GM12878 (cell line): ENCODE measurements at regions not wholly inside any gene's neighbourhood (a gene's known extent, or its start where the extent isn't known, plus 50 kb on each side); places are given as distances from the start of the nearest gene placed in this dataset.

Experiments used
- ATAC-seq: fragments of 200-7000 bp; cut with Tn5 transposase; 3 replicates; pipeline ENCODE4 v1.9.1; 2020; ENCODE audit warnings: mild to moderate bottlenecking, moderate library complexity
- BruUV-seq: library from RNA; stranded (reverse); fragments of 400-500 nt; replicated peaks from 2 replicates; lab custom pipeline; 2021; lab: Mats Ljungman, UMichigan
- CTCF ChIA-PET: fragments of 300-600 bp; sonication (Branson Sonifier 250); formaldehyde crosslinking; extraction: SDS; loops from one replicate; lab custom pipeline; 2021; ENCODE audit warnings: inconsistent platforms; lab: Yijun Ruan, JAX
- POLR2A ChIA-PET: fragments of 350-600 bp; formaldehyde crosslinking; extraction: SDS; loops from one replicate; lab custom pipeline; 2021; ENCODE audit warnings: inconsistent platforms; lab: Charles Lee
- RAD21 ChIA-PET: fragments of 300-600 bp; sonication (Branson Sonifier 250); formaldehyde crosslinking; loops from one replicate; lab custom pipeline; 2023; ENCODE audit warnings: antibody characterized with exemption; ENCODE audit not compliant: unreplicated experiment; lab: Charles Lee
- SMC1A ChIA-PET: fragments of 300-600 bp; sonication (Branson Sonifier 250); formaldehyde crosslinking; loops from one replicate; lab custom pipeline; 2023; ENCODE audit not compliant: unreplicated experiment, uncharacterized antibody; lab: Charles Lee
- DNase-seq: peaks from one replicate; pipeline ENCODE4 v3.0.0-alpha.2; 2011; ENCODE audit warnings: low read depth, low spot score
- FAIRE-seq: peaks from 3 replicates; lab custom pipeline; 2011; peaks lifted over from hg19 to GRCh38; lab: Jason Lieb, UNC
- H2AFZ ChIP-seq: 2 replicates; pipeline ENCODE4 v1.6.0; 2011; ENCODE audit warnings: low read depth, low read length, control low read depth; ENCODE audit not compliant: control insufficient read depth
- H3K27ac ChIP-seq: 2 replicates; pipeline ENCODE4 v1.5.1; 2011; ENCODE audit warnings: control low read depth; ENCODE audit not compliant: control insufficient read depth, insufficient read depth
- H3K27me3 ChIP-seq, 2 experiments: replicated peaks in 1 of 2; 2 replicates each; pipeline versions ENCODE4 v1.6.0 to v1.6.1; 2011; ENCODE audit warnings: low read length in 1 of 2; ENCODE audit not compliant: control insufficient read depth in 2 of 2, insufficient read depth in 2 of 2
- H3K36me3 ChIP-seq, 2 experiments: 2 replicates each; pipeline ENCODE4 v1.5.1; 2011; ENCODE audit warnings: low read length in 1 of 2; ENCODE audit not compliant: control insufficient read depth in 2 of 2, insufficient read depth in 2 of 2
- H3K4me1 ChIP-seq: 2 replicates; pipeline ENCODE4 v1.6.1; 2011; ENCODE audit warnings: mild to moderate bottlenecking, low read length, moderate library complexity, mixed read lengths; ENCODE audit not compliant: control insufficient read depth, insufficient read depth
- H3K4me2 ChIP-seq: 2 replicates; pipeline ENCODE4 v1.6.0; 2011; ENCODE audit warnings: control low read depth; ENCODE audit not compliant: control insufficient read depth, insufficient read depth
- H3K4me3 ChIP-seq: fragments of 200-600 bp; sonication (generic); 2 replicates; pipeline ENCODE4 v1.5.1; 2016
- H3K79me2 ChIP-seq: 2 replicates; pipeline ENCODE4 v1.6.0; 2011; ENCODE audit warnings: low read length; ENCODE audit not compliant: control insufficient read depth, insufficient read depth
- H3K9ac ChIP-seq: 2 replicates; pipeline ENCODE4 v1.8.0; 2011; ENCODE audit warnings: low read length, control low read depth, mixed read lengths; ENCODE audit not compliant: control insufficient read depth, insufficient read depth
- H3K9me3 ChIP-seq: replicated peaks from 3 replicates; pipeline ENCODE4 v1.5.1; 2011; ENCODE audit warnings: mild to moderate bottlenecking, low read length; ENCODE audit not compliant: control insufficient read depth, insufficient read depth
- H4K20me1 ChIP-seq: 2 replicates; pipeline ENCODE4 v1.6.0; 2011; ENCODE audit not compliant: control insufficient read depth, insufficient read depth
- ASH2L ChIP-seq: fragments of 300-600, 200-600 bp; sonication (generic); IDR thresholded peaks from 2 replicates; pipeline ENCODE4 v1.6.1; 2017; ENCODE audit warnings: low read depth, mild to moderate bottlenecking, borderline replicate concordance
- CHD1 ChIP-seq: IDR thresholded peaks from 2 replicates; pipeline ENCODE4 v1.6.1; 2012; ENCODE audit warnings: low read depth, low read length, improper control_type of control experiment
- DPF2 ChIP-seq: fragments of 450-650 bp; IDR thresholded peaks from 2 replicates; pipeline ENCODE4 v1.6.1; 2017; ENCODE audit warnings: mild to moderate bottlenecking
- EZH2 ChIP-seq: IDR thresholded peaks from 2 replicates; pipeline ENCODE4 v1.6.1; 2012; ENCODE audit warnings: low read depth, mild to moderate bottlenecking, control low read depth, inconsistent platforms, low read length, borderline replicate concordance; ENCODE audit not compliant: control insufficient read depth
- FOXK2 ChIP-seq: fragments of 450-650 bp; IDR thresholded peaks from 2 replicates; pipeline ENCODE4 v1.6.1; 2017; ENCODE audit warnings: mild to moderate bottlenecking, moderate library complexity
- JUNB ChIP-seq: IDR thresholded peaks from 2 replicates; pipeline ENCODE4 v1.6.1; 2016; ENCODE audit warnings: antibody characterized with exemption, mild to moderate bottlenecking
- KDM1A ChIP-seq: fragments of 200-600 bp; sonication (generic); IDR thresholded peaks from 2 replicates; pipeline ENCODE4 v1.6.1; 2016; ENCODE audit warnings: borderline replicate concordance
- MXI1 ChIP-seq: fragments of 150-350 bp; IDR thresholded peaks from 2 replicates; pipeline ENCODE4 v1.6.1; 2011; ENCODE audit warnings: low read depth, mild to moderate bottlenecking, inconsistent platforms, low read length, improper control_type of control experiment
- PAX8 ChIP-seq: fragments of 450-650 bp; IDR thresholded peaks from 2 replicates; pipeline ENCODE4 v1.6.1; 2017; ENCODE audit warnings: mild to moderate bottlenecking, moderate library complexity
- RAD51 ChIP-seq: fragments of 450-650 bp; IDR thresholded peaks from 2 replicates; pipeline ENCODE4 v1.6.1; 2016; ENCODE audit warnings: moderate library complexity, mild to moderate bottlenecking, inconsistent platforms
- RUNX3 ChIP-seq: IDR thresholded peaks from 2 replicates; pipeline ENCODE4 v1.6.1; 2012; ENCODE audit warnings: low read length, inconsistent platforms
- SMAD1 ChIP-seq: fragments of 450-650 bp; IDR thresholded peaks from 2 replicates; pipeline ENCODE4 v1.6.1; 2018; ENCODE audit warnings: mild to moderate bottlenecking, low read depth; ENCODE audit not compliant: partially characterized antibody
- SMAD5 ChIP-seq: IDR thresholded peaks from 2 replicates; pipeline ENCODE4 v1.6.1; 2016; ENCODE audit warnings: antibody characterized with exemption, low read depth
- SMC3 ChIP-seq: IDR thresholded peaks from 2 replicates; pipeline ENCODE4 v1.6.1; 2011; ENCODE audit warnings: low read length, improper control_type of control experiment, borderline replicate concordance
- SREBF1 ChIP-seq: IDR thresholded peaks from 2 replicates; pipeline ENCODE4 v1.6.1; 2012; ENCODE audit warnings: mild to moderate bottlenecking, low read length
- SREBF2 ChIP-seq: IDR thresholded peaks from 2 replicates; pipeline ENCODE4 v1.6.1; 2012; ENCODE audit warnings: mild to moderate bottlenecking, low read length
- SUPT20H ChIP-seq: IDR thresholded peaks from 2 replicates; pipeline ENCODE4 v1.6.1; 2011; ENCODE audit warnings: low read depth, mild to moderate bottlenecking, low read length, moderate library complexity, borderline replicate concordance; ENCODE audit not compliant: control insufficient read depth
- TCF3 ChIP-seq: IDR thresholded peaks from 2 replicates; pipeline ENCODE4 v1.6.1; 2012; ENCODE audit warnings: low read depth, mild to moderate bottlenecking, low read length, borderline replicate concordance; ENCODE audit not compliant: insufficient read depth
- ZZZ3 ChIP-seq: IDR thresholded peaks from 2 replicates; pipeline ENCODE4 v1.6.1; 2011; ENCODE audit warnings: low read depth; ENCODE audit not compliant: control insufficient read depth, insufficient read length
- WGBS: methylation state at CpG from one replicate; pipeline ENCODE4 v1.1.6; 2016; ENCODE audit warnings: low lambda C conversion rate; ENCODE audit not compliant: insufficient replicate concordance, insufficient coverage; ENCODE audit errors: missing lambda C conversion rate; 5-methylcytosine and 5-hydroxymethylcytosine counted together
- in situ Hi-C: fragments of 300-500 bp; cut with MboI; formaldehyde crosslinking; loops from 9 replicates; pipeline ENCODE4 v1.14.3; 2018; ENCODE audit warnings: mixed read lengths
- intact Hi-C: fragments of 100-400 bp; cut with micrococcal nuclease; formaldehyde crosslinking; loops from one replicate; pipeline ENCODE4 v1.14.2; 2022; ENCODE audit not compliant: unreplicated experiment
- TF ChIP-seq, protein P1 (sequence below): fragments of 450-650 bp; conservative IDR thresholded peaks from 2 replicates; pipeline ENCODE4 v1.6.1; 2017; ENCODE audit warnings: mild to moderate bottlenecking, moderate library complexity

DNA sequence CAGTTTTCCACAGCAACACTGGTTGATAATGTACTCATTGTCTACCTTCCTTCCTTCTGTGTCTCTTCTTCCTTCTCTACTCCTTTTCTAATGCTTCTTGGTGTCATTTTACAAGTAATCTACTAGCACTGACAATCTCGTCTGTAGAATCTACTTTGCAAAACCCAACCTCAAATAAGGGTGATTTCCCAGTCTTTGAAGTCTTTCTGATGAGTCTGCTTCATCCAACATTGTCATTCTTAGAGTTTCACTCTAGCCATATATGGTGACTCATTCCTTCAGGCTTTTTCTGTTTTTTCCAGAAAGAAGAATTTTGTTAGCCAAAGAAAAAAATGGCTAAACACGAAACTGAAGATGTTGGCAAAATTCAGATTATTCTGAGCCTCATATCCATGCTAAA lies 288.7 kb downstream of the MBD2 start:
- BruUV-seq = no TSS peak
- ChIA-PET SMC1A (no interaction called here), RAD21 (no interaction called here), POLR2A (no interaction called here), CTCF (no interaction called here)
- intact Hi-C loops (no loop called here), in situ Hi-C loops (no loop called here)
- FAIRE-seq (no peak), DNase-seq (no peak), ATAC-seq (no peak)
- Histone ChIP-seq H4K20me1 (no peaks in the 10 kb centered on the region; the same call in 1 of the 2 replicates), H3K9ac (no peak overlapping the region), H3K27me3 (no peaks in the 10 kb centered on the region; a peak in 1 of 4 replicates), H2AFZ (no peak overlapping the region), H3K36me3 (no peaks in the 10 kb centered on the region), H3K79me2 (no peaks in the 10 kb centered on the region), H3K4me2 (no peak overlapping the region), H3K4me3 (no peak overlapping the region), H3K27ac (no peak overlapping the region), H3K4me1 (no peaks in the 10 kb centered on the region), H3K9me3 (no peaks in the 10 kb centered on the region)
- no peak for TF ChIP-seq MXI1
- no peak for TF ChIP-seq SREBF1
- no peak for TF ChIP-seq ASH2L
- no peak for TF ChIP-seq KDM1A
- 0% methylated on average over 2 of the region's 2 CpGs for WGBS

DNA sequence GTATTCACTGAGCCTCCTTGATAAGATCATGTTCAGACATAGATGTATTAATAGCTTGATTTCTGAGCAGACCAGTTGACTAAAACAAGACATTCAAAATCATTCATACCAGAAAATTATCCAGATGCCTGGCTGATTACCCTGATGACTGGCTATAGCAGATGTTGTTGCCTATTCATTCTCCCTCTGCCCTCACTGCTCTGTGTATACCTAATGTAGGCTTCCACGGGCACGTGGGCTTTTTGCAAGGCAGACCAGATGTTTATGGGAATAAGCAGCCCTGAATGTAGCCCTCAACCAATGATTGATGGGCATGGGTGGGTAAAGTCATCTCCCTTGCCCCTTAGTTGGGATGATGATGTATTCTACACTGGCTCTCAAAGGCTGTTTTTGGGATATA lies 289.1 kb downstream of the MBD2 start:
- ATAC-seq (no peak), DNase-seq (no peak), FAIRE-seq (no peak)
- ChIA-PET CTCF (no interaction called here), POLR2A (no interaction called here), SMC1A (no interaction called here), RAD21 (no interaction called here)
- no peak overlapping the region for H3K4me2 ChIP-seq
- H3K27ac ChIP-seq = no peak overlapping the region
- no peaks in the 10 kb centered on the region for H3K36me3 ChIP-seq
- WGBS = 0% methylated on average over 2 of the region's 2 CpGs
- H3K4me3 ChIP-seq = no peak overlapping the region
- no peak overlapping the region for H2AFZ ChIP-seq
- BruUV-seq = no TSS peak
- no peaks in the 10 kb centered on the region for H3K4me1 ChIP-seq
- in situ Hi-C loops (no loop called here), intact Hi-C loops (no loop called here)
- no peaks in the 10 kb centered on the region; a peak in 1 of 4 replicates for H3K27me3 ChIP-seq
- H3K9ac ChIP-seq = no peak overlapping the region
- H3K79me2 ChIP-seq = no peaks in the 10 kb centered on the region
- H4K20me1 ChIP-seq = no peaks in the 10 kb centered on the region; the same call in 1 of the 2 replicates
- no peaks in the 10 kb centered on the region for H3K9me3 ChIP-seq
- TF ChIP-seq SMC3 = no peak
- no peak for TF ChIP-seq RUNX3
- TF ChIP-seq RAD51 = no peak
- TF ChIP-seq PAX8 = no peak
- no peak for TF ChIP-seq TCF3
- no peak for TF ChIP-seq JUNB
- no peak for TF ChIP-seq SUPT20H
- TF ChIP-seq SREBF2 = no peak
- TF ChIP-seq CHD1 = no peak
- TF ChIP-seq EZH2 = no peak
- TF ChIP-seq DPF2 = no peak
- no peak for TF ChIP-seq SMAD1
- TF ChIP-seq KDM1A = no peak
- no peak for TF ChIP-seq ZZZ3
- TF ChIP-seq SMAD5 = no peak
- TF ChIP-seq FOXK2 = no peak
- TF ChIP-seq, protein P1, sequence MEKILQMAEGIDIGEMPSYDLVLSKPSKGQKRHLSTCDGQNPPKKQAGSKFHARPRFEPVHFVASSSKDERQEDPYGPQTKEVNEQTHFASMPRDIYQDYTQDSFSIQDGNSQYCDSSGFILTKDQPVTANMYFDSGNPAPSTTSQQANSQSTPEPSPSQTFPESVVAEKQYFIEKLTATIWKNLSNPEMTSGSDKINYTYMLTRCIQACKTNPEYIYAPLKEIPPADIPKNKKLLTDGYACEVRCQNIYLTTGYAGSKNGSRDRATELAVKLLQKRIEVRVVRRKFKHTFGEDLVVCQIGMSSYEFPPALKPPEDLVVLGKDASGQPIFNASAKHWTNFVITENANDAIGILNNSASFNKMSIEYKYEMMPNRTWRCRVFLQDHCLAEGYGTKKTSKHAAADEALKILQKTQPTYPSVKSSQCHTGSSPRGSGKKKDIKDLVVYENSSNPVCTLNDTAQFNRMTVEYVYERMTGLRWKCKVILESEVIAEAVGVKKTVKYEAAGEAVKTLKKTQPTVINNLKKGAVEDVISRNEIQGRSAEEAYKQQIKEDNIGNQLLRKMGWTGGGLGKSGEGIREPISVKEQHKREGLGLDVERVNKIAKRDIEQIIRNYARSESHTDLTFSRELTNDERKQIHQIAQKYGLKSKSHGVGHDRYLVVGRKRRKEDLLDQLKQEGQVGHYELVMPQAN = no peak
